Iris pigment epithelial cell (primary cell): ENCODE measurements at regions not wholly inside any gene's neighbourhood (a gene's known extent, or its start where the extent isn't known, plus 50 kb on each side); places are given as distances from the start of the nearest gene placed in this dataset.
"Not testable (repeated sequence)": the region's sequence is repeated elsewhere in the genome, so short reads cannot be mapped to it uniquely, and the experiment has no call there.

ENCODE experiments used
- DNase-seq: peaks from one replicate; pipeline ENCODE4 v3.0.0-alpha.2; 2011; ENCODE audit warnings: low read depth

- DNase-seq, result not testable (repeated sequence)
These were observed 56.6 kb downstream of the CHST2 start for GRCh38 chr3:143175940-143176894.

- not testable (repeated sequence) for DNase-seq
These were observed 58.4 kb downstream of the CHST2 start for GRCh38 chr3:143177965-143178364.

GRCh38 chr3:143178775-143179548 lies 59.4 kb downstream of the CHST2 start:
- not testable (repeated sequence) for DNase-seq

- DNase-seq, result no peak
These were observed 60.0 kb downstream of the CHST2 start for GRCh38 chr3:143179603-143180002.

- DNase-seq, result not testable (repeated sequence)
These were observed 61.3 kb downstream of the CHST2 start for GRCh38 chr3:143180860-143181259.

- not testable (repeated sequence) for DNase-seq
These were observed 62.4 kb downstream of the CHST2 start for GRCh38 chr3:143181977-143182376.

GRCh38 chr3:143182866-143183664 lies 63.5 kb downstream of the CHST2 start:
- no peak for DNase-seq

GRCh38 chr3:143183665-143183964 lies 64.0 kb downstream of the CHST2 start:
- DNase-seq, result no peak

- DNase-seq, result no peak
These were observed 64.5 kb downstream of the CHST2 start for GRCh38 chr3:143184099-143184498.

- no peak for DNase-seq
These were observed 65.8 kb downstream of the CHST2 start for GRCh38 chr3:143185401-143185800.

- DNase-seq, result no peak
These were observed 67.5 kb downstream of the CHST2 start for GRCh38 chr3:143187111-143187510.

- no peak for DNase-seq
These were observed 69.3 kb downstream of the CHST2 start for GRCh38 chr3:143188881-143189280.

- DNase-seq, result no peak
These were observed 70.5 kb downstream of the CHST2 start for GRCh38 chr3:143190101-143190500.

- DNase-seq, result no peak
These were observed 72.6 kb downstream of the CHST2 start for GRCh38 chr3:143192193-143192592.

- DNase-seq, result peak; percentile 34
These were observed 80.7 kb downstream of the CHST2 start for GRCh38 chr3:143200001-143200924.

- no peak for DNase-seq
These were observed 81.5 kb downstream of the CHST2 start for GRCh38 chr3:143201045-143201444.

GRCh38 chr3:143201870-143202752 lies 82.5 kb downstream of the CHST2 start:
- no peak for DNase-seq

- no peak for DNase-seq
These were observed 83.6 kb downstream of the CHST2 start for GRCh38 chr3:143203142-143203541.

GRCh38 chr3:143203848-143204247 lies 84.3 kb downstream of the CHST2 start:
- peak; percentile 61 for DNase-seq

GRCh38 chr3:143206955-143207337 lies 87.4 kb downstream of the CHST2 start:
- DNase-seq, result no peak
